ENCODE measurements at regions not wholly inside any gene's neighbourhood (a gene's known extent, or its start where the extent isn't known, plus 50 kb on each side); places are given as distances from the start of the nearest gene placed in this dataset.

DNA sequence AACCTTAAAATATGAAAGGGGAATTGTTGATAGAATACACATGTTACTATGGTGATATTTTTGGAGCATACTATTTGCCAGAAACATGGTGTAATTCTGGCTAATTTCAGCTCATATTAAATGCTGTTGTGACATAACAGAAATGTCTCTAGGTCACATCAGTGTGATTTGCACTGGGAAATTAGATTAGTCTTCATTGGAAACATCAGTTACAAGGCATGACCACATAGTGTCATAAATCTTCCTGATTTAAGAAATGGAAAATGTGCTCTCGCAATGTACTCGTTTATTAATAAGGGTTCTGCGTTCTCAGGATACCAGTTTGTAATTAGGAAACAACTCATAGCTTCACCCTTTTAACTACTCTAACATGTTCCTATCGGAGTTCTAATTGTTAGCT lies 72.9 kb upstream of the GYPA start:
- H3K79me2 ChIP-seq (ENCODE audit: low read depth): no peaks in the 10 kb centered on the region
- H3K9me2 ChIP-seq (ENCODE audit: insufficient read depth): no peaks in the 10 kb centered on the region
- no peak overlapping the region for H3K27ac ChIP-seq
- no peak overlapping the region for H3K4me3 ChIP-seq
- intact Hi-C loops (cut with micrococcal nuclease; ENCODE audit: unreplicated experiment): no loop called here
- no peaks in the 10 kb centered on the region for H3F3A ChIP-seq (ENCODE audit: insufficient read depth, low read depth)
- no peaks in the 10 kb centered on the region for H3K36me3 ChIP-seq (ENCODE audit: low read depth)
- no peak for DNase-seq
- no TSS peak for BruUV-seq (replicated peaks)
- no peaks in the 10 kb centered on the region for H3K4me1 ChIP-seq (replicated peaks; ENCODE audit: insufficient read depth)
- H3K27me3 ChIP-seq (ENCODE audit: insufficient read depth, low read depth): no peaks in the 10 kb centered on the region
- no peaks in the 10 kb centered on the region for H4K20me1 ChIP-seq (ENCODE audit: insufficient read depth)
- H2AFZ ChIP-seq: no peak overlapping the region
- POLR2A ChIA-PET (ENCODE audit: unreplicated experiment): no interaction called here
- CTCF ChIA-PET: no interaction called here
- H3K4me2 ChIP-seq: no peak overlapping the region
- no peaks in the 10 kb centered on the region for H3K9me3 ChIP-seq (ENCODE audit: insufficient read depth, low read depth)
- TF ChIP-seq EZH2 (IDR thresholded peaks at IDR 0.05; ENCODE audit: low read depth) (no peak), CTCF (conservative IDR thresholded peaks at IDR 0.05) (no peak)

- Histone ChIP-seq H3K4me3 (no peak overlapping the region), H4K20me1 (ENCODE audit: insufficient read depth) (no peaks in the 10 kb centered on the region), H3K4me2 (no peak overlapping the region), H3K27me3 (ENCODE audit: insufficient read depth, low read depth) (no peaks in the 10 kb centered on the region), H2AFZ (no peak overlapping the region), H3K36me3 (ENCODE audit: low read depth) (no peaks in the 10 kb centered on the region), H3F3A (ENCODE audit: insufficient read depth, low read depth) (no peaks in the 10 kb centered on the region), H3K4me1 (replicated peaks; ENCODE audit: insufficient read depth) (no peaks in the 10 kb centered on the region), H3K79me2 (ENCODE audit: low read depth) (no peaks in the 10 kb centered on the region), H3K9me2 (ENCODE audit: insufficient read depth) (no peaks in the 10 kb centered on the region), H3K27ac (no peak overlapping the region), H3K9me3 (ENCODE audit: insufficient read depth, low read depth) (no peaks in the 10 kb centered on the region)
- ChIA-PET CTCF (no interaction called here), POLR2A (ENCODE audit: unreplicated experiment) (no interaction called here)
- no TSS peak for BruUV-seq (replicated peaks)
- TF ChIP-seq EZH2 (IDR thresholded peaks at IDR 0.05; ENCODE audit: low read depth) (no peak), CTCF (conservative IDR thresholded peaks at IDR 0.05) (no peak)
- DNase-seq: no peak
- intact Hi-C loops (cut with micrococcal nuclease; ENCODE audit: unreplicated experiment): no loop called here
These were observed 82.6 kb upstream of the GYPA start for GRCh38 chr4:144223149-144223548.

GRCh38 chr4:144223661-144224060 lies 83.1 kb upstream of the GYPA start:
- no peaks in the 10 kb centered on the region for H3F3A ChIP-seq (ENCODE audit: insufficient read depth, low read depth)
- no peaks in the 10 kb centered on the region for H3K36me3 ChIP-seq (ENCODE audit: low read depth)
- H4K20me1 ChIP-seq (ENCODE audit: insufficient read depth): no peaks in the 10 kb centered on the region
- intact Hi-C loops (cut with micrococcal nuclease; ENCODE audit: unreplicated experiment): no loop called here
- no peak overlapping the region for H3K4me2 ChIP-seq
- ChIA-PET CTCF (no interaction called here), POLR2A (ENCODE audit: unreplicated experiment) (no interaction called here)
- no peaks in the 10 kb centered on the region for H3K9me3 ChIP-seq (ENCODE audit: insufficient read depth, low read depth)
- H3K27me3 ChIP-seq (ENCODE audit: insufficient read depth, low read depth): no peaks in the 10 kb centered on the region
- no peak for TF ChIP-seq CTCF (conservative IDR thresholded peaks at IDR 0.05)
- TF ChIP-seq EZH2 (IDR thresholded peaks at IDR 0.05; ENCODE audit: low read depth): no peak
- no peaks in the 10 kb centered on the region for H3K9me2 ChIP-seq (ENCODE audit: insufficient read depth)
- no TSS peak for BruUV-seq (replicated peaks)
- no peak for DNase-seq
- H2AFZ ChIP-seq: no peak overlapping the region
- H3K27ac ChIP-seq: no peak overlapping the region
- H3K4me3 ChIP-seq: no peak overlapping the region
- H3K4me1 ChIP-seq (replicated peaks; ENCODE audit: insufficient read depth): no peaks in the 10 kb centered on the region
- H3K79me2 ChIP-seq (ENCODE audit: low read depth): no peaks in the 10 kb centered on the region
